OCI-LY1 (cell line): ENCODE measurements at regions not wholly inside any gene's neighbourhood (a gene's known extent, or its start where the extent isn't known, plus 50 kb on each side); places are given as distances from the start of the nearest gene placed in this dataset.
"Not testable (repeated sequence)": the region's sequence is repeated elsewhere in the genome, so short reads cannot be mapped to it uniquely, and the experiment has no call there.

ENCODE experiments used
- H2AFZ ChIP-seq: fragments of 200-600 bp; sonication (generic), shearing (Covaris generic); 2 replicates; pipeline ENCODE4 v1.6.0; 2014; ENCODE audit warnings: antibody characterized with exemption, mild to moderate bottlenecking, low read length
- H3F3A ChIP-seq: fragments of 200-600 bp; sonication (generic), shearing (Covaris generic); 2 replicates; pipeline ENCODE4 v1.6.0; 2014; ENCODE audit warnings: mild to moderate bottlenecking, antibody characterized with exemption, low read length, moderate library complexity; ENCODE audit not compliant: insufficient read depth
- H3K27ac ChIP-seq: fragments of 200-600 bp; sonication (generic); 2 replicates; pipeline ENCODE4 v1.5.1; 2014; ENCODE audit warnings: low read length, mixed run types, mild to moderate bottlenecking, low read depth; ENCODE audit not compliant: poor library complexity, severe bottlenecking
- H3K27me3 ChIP-seq: fragments of 200-600 bp; sonication (generic); 2 replicates; pipeline ENCODE4 v1.6.0; 2014; ENCODE audit warnings: antibody characterized with exemption, mild to moderate bottlenecking, low read length, moderate library complexity; ENCODE audit not compliant: insufficient read depth
- H3K36me3 ChIP-seq: fragments of 200-600 bp; sonication (generic); 2 replicates; pipeline ENCODE4 v1.6.1; 2014; ENCODE audit warnings: mild to moderate bottlenecking, antibody characterized with exemption, low read length, moderate library complexity, mixed read lengths; ENCODE audit not compliant: insufficient read depth
- H3K4me1 ChIP-seq: fragments of 200-600 bp; sonication (generic); 2 replicates; pipeline ENCODE4 v1.5.1; 2014; ENCODE audit warnings: mild to moderate bottlenecking, low read length, moderate library complexity; ENCODE audit not compliant: insufficient read depth, severe bottlenecking
- H3K4me2 ChIP-seq: fragments of 200-600 bp; sonication (generic), shearing (Covaris generic); 2 replicates; pipeline ENCODE4 v1.6.1; 2014; ENCODE audit warnings: low read length
- H3K4me3 ChIP-seq: fragments of 200-600 bp; sonication (generic); 2 replicates; pipeline ENCODE4 v1.5.1; 2014; ENCODE audit warnings: low read length, low read depth, mild to moderate bottlenecking, mixed read lengths; ENCODE audit not compliant: poor library complexity, severe bottlenecking
- H3K79me2 ChIP-seq: fragments of 200-600 bp; shearing (Covaris generic); 2 replicates; pipeline ENCODE4 v1.6.1; 2016; ENCODE audit warnings: mixed run types, low read length, mixed read lengths; ENCODE audit not compliant: insufficient read depth
- H3K9ac ChIP-seq: fragments of 200-600 bp; sonication (generic), shearing (Covaris generic); 2 replicates; pipeline ENCODE4 v1.6.1; 2014; ENCODE audit warnings: mild to moderate bottlenecking, low read length, mixed read lengths
- H3K9me2 ChIP-seq: fragments of 200-600 bp; sonication (generic), shearing (Covaris generic); 2 replicates; pipeline ENCODE4 v1.6.1; 2014; ENCODE audit warnings: low read depth, mild to moderate bottlenecking, low read length, mixed read lengths
- H3K9me3 ChIP-seq: fragments of 200-600 bp; shearing (Covaris generic); 2 replicates; pipeline ENCODE4 v1.6.1; 2014; ENCODE audit warnings: low read length, mixed read lengths
- H4K20me1 ChIP-seq: fragments of 200-600 bp; sonication (generic), shearing (Covaris generic); 2 replicates; pipeline ENCODE4 v1.6.0; 2016; ENCODE audit warnings: mild to moderate bottlenecking, low read length; ENCODE audit not compliant: insufficient read depth
- CTCF ChIP-seq: fragments of 200-600 bp; sonication (generic), shearing (Covaris generic); IDR thresholded peaks from 2 replicates; pipeline ENCODE4 v1.5.1; 2017; ENCODE audit warnings: mild to moderate bottlenecking, antibody characterized with exemption, low read length, moderate library complexity, mixed read lengths
- EZH2 ChIP-seq: fragments of 200-600 bp; sonication (generic), shearing (Covaris generic); IDR thresholded peaks from 2 replicates; pipeline ENCODE4 v1.8.0; 2017; ENCODE audit warnings: borderline replicate concordance, mixed run types, mild to moderate bottlenecking, antibody characterized with exemption, low read length, moderate library complexity, mixed read lengths

DNA sequence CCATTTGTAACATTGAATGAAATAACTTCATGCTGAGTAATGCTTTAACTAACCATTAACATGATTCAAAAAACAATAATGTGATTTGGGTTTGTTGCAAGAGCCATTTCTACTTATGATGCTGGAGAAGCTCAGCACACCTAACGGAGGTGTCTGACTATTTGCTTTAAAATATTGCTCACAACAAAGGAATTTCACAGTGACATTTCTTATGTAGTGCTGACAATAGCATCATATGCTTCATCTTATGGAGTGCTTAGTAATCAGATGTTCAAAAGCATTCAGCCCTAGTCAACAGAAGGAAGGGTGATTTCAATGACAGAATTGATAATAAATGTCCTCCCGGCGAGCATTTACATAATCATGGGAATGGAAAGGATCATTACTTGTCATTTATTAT is 1003.3 kb upstream of the COX7C start:
- TF ChIP-seq CTCF (no peak), EZH2 (no peak)
- no peaks in the 10 kb centered on the region for H3K9me3 ChIP-seq
- no peaks in the 10 kb centered on the region for H3K36me3 ChIP-seq
- H3F3A ChIP-seq = no peaks in the 10 kb centered on the region
- H3K9me2 ChIP-seq = no peaks in the 10 kb centered on the region
- no peak overlapping the region for H3K9ac ChIP-seq
- H3K27ac ChIP-seq = no peak overlapping the region
- H3K4me1 ChIP-seq = no peaks in the 10 kb centered on the region
- H4K20me1 ChIP-seq = no peaks in the 10 kb centered on the region
- H3K79me2 ChIP-seq = no peaks in the 10 kb centered on the region
- H2AFZ ChIP-seq = no peak overlapping the region
- H3K27me3 ChIP-seq = no peaks in the 10 kb centered on the region
- no peak overlapping the region for H3K4me2 ChIP-seq
- no peak overlapping the region for H3K4me3 ChIP-seq

GRCh38 chr5:85621668-85622067 is 996.1 kb upstream of the COX7C start:
- Histone ChIP-seq H3K4me3 (no peak overlapping the region), H3K9ac (no peak overlapping the region), H3K27me3 (no peaks in the 10 kb centered on the region), H2AFZ (no peak overlapping the region), H3K36me3 (no peaks in the 10 kb centered on the region), H3K79me2 (no peaks in the 10 kb centered on the region), H3K4me2 (no peak overlapping the region), H3K4me1 (no peaks in the 10 kb centered on the region), H3K9me3 (no peaks in the 10 kb centered on the region), H3F3A (no peaks in the 10 kb centered on the region), H3K27ac (no peak overlapping the region), H3K9me2 (no peaks in the 10 kb centered on the region), H4K20me1 (no peaks in the 10 kb centered on the region)
- TF ChIP-seq CTCF = no peak
- TF ChIP-seq EZH2 = no peak

DNA sequence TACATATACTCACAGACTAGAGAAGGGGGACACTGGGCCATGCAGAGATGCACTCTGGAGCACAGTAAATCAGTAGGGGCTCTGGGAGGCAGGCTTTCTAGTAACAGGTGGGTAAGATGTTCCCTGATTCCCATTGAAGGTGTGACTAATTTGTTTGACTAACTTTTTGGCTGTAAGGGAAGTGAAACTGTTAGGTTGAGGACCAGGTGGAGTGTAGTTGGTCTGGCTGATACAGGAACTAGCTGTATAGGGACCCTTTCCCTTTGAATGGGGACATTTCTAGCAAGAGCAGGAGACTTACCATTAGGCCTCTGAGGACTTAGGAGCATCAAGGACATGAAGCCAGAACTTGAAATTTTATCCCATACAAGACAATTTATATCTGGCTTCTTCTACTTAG is 989.6 kb upstream of the COX7C start:
- no peak overlapping the region for H3K4me3 ChIP-seq
- TF ChIP-seq EZH2 (no peak), CTCF (no peak)
- H2AFZ ChIP-seq = no peak overlapping the region
- no peaks in the 10 kb centered on the region for H3K79me2 ChIP-seq
- H4K20me1 ChIP-seq = no peaks in the 10 kb centered on the region
- no peak overlapping the region for H3K4me2 ChIP-seq
- H3K9ac ChIP-seq = no peak overlapping the region
- H3K36me3 ChIP-seq = no peaks in the 10 kb centered on the region
- no peak overlapping the region for H3K27ac ChIP-seq
- H3F3A ChIP-seq = no peaks in the 10 kb centered on the region
- H3K9me3 ChIP-seq = no peaks in the 10 kb centered on the region
- no peaks in the 10 kb centered on the region for H3K4me1 ChIP-seq
- H3K27me3 ChIP-seq = no peaks in the 10 kb centered on the region
- H3K9me2 ChIP-seq = no peaks in the 10 kb centered on the region

DNA sequence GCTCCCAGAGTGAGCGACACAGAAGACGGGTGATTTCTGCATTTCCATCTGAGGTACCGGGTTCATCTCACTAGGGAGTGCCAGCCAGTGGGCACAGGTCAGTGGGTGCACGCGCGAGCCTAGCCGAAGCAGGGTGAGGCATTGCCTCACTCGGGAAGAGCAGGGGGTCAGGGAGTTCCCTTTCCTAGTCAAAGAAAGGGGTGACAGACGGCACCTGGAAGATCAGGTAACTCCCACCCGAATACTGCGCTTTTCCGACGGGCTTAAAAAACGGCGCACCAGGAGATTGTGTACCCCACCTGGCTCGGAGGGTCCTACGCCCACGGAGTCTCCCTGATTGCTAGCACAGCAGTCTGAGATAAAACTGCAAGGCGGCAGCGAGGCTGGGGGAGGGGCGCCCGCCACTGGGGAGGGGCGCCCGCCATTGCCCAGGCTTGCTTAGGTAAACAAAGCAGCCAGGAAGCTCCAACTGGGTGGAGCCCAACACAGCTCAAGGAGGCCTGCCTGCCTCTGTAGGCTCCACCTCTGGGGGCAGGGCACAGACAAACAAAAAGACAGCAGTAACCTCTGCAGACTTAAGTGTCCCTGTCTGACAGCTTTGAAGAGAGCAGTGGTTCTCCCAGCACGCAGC is 979.1 kb upstream of the COX7C start:
- H3K4me2 ChIP-seq = not testable (repeated sequence)

More for the DNA sequence above, 979.1 kb upstream of the COX7C start:
- H2AFZ ChIP-seq, H3K27me3 ChIP-seq, H3K9me3 ChIP-seq, H3K4me3 ChIP-seq, H3K79me2 ChIP-seq, H4K20me1 ChIP-seq, H3K9me2 ChIP-seq, H3K36me3 ChIP-seq, H3K9ac ChIP-seq, H3K4me1 ChIP-seq, H3F3A ChIP-seq, H3K27ac ChIP-seq: not testable (repeated sequence)
